Mammary epithelial cell (primary cell): ENCODE measurements at regions not wholly inside any gene's neighbourhood (a gene's known extent, or its start where the extent isn't known, plus 50 kb on each side); places are given as distances from the start of the nearest gene placed in this dataset.

ENCODE experiments used
- CTCF ChIP-seq, 2 donors: IDR thresholded peaks in 1 of 2; conservative IDR thresholded peaks in 1 of 2; 2 replicates each; pipeline ENCODE4 v1.5.1; 2011 to 2012; ENCODE audit warnings: inconsistent platforms in 2 of 2, low read length in 2 of 2, mild to moderate bottlenecking in 2 of 2, control low read depth in 1 of 2, low read depth in 1 of 2; ENCODE audit not compliant: insufficient read depth in 1 of 2; ENCODE audit errors: extremely low read depth in 1 of 2
- EZH2 ChIP-seq: IDR thresholded peaks from 2 replicates; pipeline ENCODE4 v1.6.1; 2012; ENCODE audit warnings: low read length, inconsistent platforms, borderline replicate concordance

GRCh38 chr2:11977766-11978524 is 231.5 kb downstream of the LPIN1 start:
- TF ChIP-seq CTCF (conservative IDR thresholded peaks at IDR 0.05 in 1 of 2, IDR thresholded peaks at IDR 0.05 in 1 of 2; ENCODE audit: extremely low read depth in 1 of 2, insufficient read depth in 1 of 2, low read depth in 1 of 2, low read length in 2 of 2) (no peak), EZH2 (no peak)
